Coronary artery (tissue), 2 donors: ENCODE measurements at regions not wholly inside any gene's neighbourhood (a gene's known extent, or its start where the extent isn't known, plus 50 kb on each side); places are given as distances from the start of the nearest gene placed in this dataset.

ENCODE experiments used
- DNase-seq: peaks from one replicate; pipeline ENCODE4 v3.0.0-alpha.2; 2017; ENCODE audit warnings: low spot score
- H3K27ac ChIP-seq, 2 donors: fragments of 200-600 bp; sonication (generic); one replicate each; pipeline ENCODE4 v1.5.1; 2016 to 2019
- H3K4me3 ChIP-seq: fragments of 200-600 bp; sonication (generic); 2 replicates; pipeline ENCODE4 v1.5.1; 2016; ENCODE audit warnings: mild to moderate bottlenecking, moderate library complexity
- CTCF ChIP-seq: fragments of 200-600 bp; sonication (generic); IDR thresholded peaks from one replicate; pipeline ENCODE4 v1.5.1; 2019; ENCODE audit warnings: antibody characterized with exemption

GRCh38 chr9:105131981-105132380 lies 112.5 kb upstream of the SLC44A1 start:
- no peak for TF ChIP-seq CTCF
- DNase-seq = no peak
- no peak overlapping the region for H3K4me3 ChIP-seq
- H3K27ac ChIP-seq = no peak overlapping the region

- no peak for DNase-seq
- Histone ChIP-seq H3K27ac (no peak overlapping the region), H3K4me3 (no peak overlapping the region)
- no peak for TF ChIP-seq CTCF
Observed at GRCh38 chr9:105132606-105133005, 111.8 kb upstream of the SLC44A1 start.

- Histone ChIP-seq H3K27ac (no peak overlapping the region), H3K4me3 (no peak overlapping the region)
- no peak for TF ChIP-seq CTCF
- no peak for DNase-seq
Observed at GRCh38 chr9:105138306-105138801, 106.1 kb upstream of the SLC44A1 start.

- no peak for TF ChIP-seq CTCF
- Histone ChIP-seq H3K27ac (no peak overlapping the region), H3K4me3 (no peak overlapping the region)
- no peak for DNase-seq
Observed at GRCh38 chr9:105141146-105141975, 103.1 kb upstream of the SLC44A1 start.

- Histone ChIP-seq H3K4me3 (no peak overlapping the region), H3K27ac (no peak overlapping the region)
- no peak for TF ChIP-seq CTCF
- DNase-seq = no peak
Observed at GRCh38 chr9:105141976-105142250, 102.5 kb upstream of the SLC44A1 start.

GRCh38 chr9:105142406-105143135 lies 101.9 kb upstream of the SLC44A1 start:
- no peak overlapping the region for H3K27ac ChIP-seq
- H3K4me3 ChIP-seq = no peak overlapping the region
- TF ChIP-seq CTCF = no peak
- DNase-seq = no peak

GRCh38 chr9:105143136-105143430 lies 101.4 kb upstream of the SLC44A1 start:
- no peak for TF ChIP-seq CTCF
- no peak overlapping the region for H3K27ac ChIP-seq

More at GRCh38 chr9:105143136-105143430, 101.4 kb upstream of the SLC44A1 start:
- DNase-seq = no peak
- no peak overlapping the region for H3K4me3 ChIP-seq
